ENCODE measurements at regions not wholly inside any gene's neighbourhood (a gene's known extent, or its start where the extent isn't known, plus 50 kb on each side); places are given as distances from the start of the nearest gene placed in this dataset.

- TF ChIP-seq, protein P1, sequence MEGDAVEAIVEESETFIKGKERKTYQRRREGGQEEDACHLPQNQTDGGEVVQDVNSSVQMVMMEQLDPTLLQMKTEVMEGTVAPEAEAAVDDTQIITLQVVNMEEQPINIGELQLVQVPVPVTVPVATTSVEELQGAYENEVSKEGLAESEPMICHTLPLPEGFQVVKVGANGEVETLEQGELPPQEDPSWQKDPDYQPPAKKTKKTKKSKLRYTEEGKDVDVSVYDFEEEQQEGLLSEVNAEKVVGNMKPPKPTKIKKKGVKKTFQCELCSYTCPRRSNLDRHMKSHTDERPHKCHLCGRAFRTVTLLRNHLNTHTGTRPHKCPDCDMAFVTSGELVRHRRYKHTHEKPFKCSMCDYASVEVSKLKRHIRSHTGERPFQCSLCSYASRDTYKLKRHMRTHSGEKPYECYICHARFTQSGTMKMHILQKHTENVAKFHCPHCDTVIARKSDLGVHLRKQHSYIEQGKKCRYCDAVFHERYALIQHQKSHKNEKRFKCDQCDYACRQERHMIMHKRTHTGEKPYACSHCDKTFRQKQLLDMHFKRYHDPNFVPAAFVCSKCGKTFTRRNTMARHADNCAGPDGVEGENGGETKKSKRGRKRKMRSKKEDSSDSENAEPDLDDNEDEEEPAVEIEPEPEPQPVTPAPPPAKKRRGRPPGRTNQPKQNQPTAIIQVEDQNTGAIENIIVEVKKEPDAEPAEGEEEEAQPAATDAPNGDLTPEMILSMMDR (IDR thresholded peaks at IDR 0.05; ENCODE audit: extremely low read depth in 1 of 2, insufficient read depth in 1 of 2, low read depth in 1 of 2, low read length in 2 of 2): no peak
- TF ChIP-seq POLR2AphosphoS5 (IDR thresholded peaks at IDR 0.05; ENCODE audit: insufficient read depth, low read depth, low read length) (no peak), FOS (IDR thresholded peaks at IDR 0.05; ENCODE audit: borderline replicate concordance, insufficient read depth, low read length) (no peak), POLR2A (IDR thresholded peaks at IDR 0.05; ENCODE audit: low read depth, low read length) (no peak), MAX (IDR thresholded peaks at IDR 0.05; ENCODE audit: insufficient read depth, insufficient read length) (no peak), EZH2 (IDR thresholded peaks at IDR 0.05; ENCODE audit: borderline replicate concordance, low read depth, low read length, severe bottlenecking) (no peak)
These were observed 167.2 kb downstream of the KTN1 start for GRCh38 chr14:55747186-55747585.
